ENCODE measurements at regions not wholly inside any gene's neighbourhood (a gene's known extent, or its start where the extent isn't known, plus 50 kb on each side); places are given as distances from the start of the nearest gene placed in this dataset.

GRCh38 chr2:12107939-12108338 lies 361.5 kb downstream of the LPIN1 start:
- Mint-ChIP-seq H3K27ac (peak overlapping the region in 4 of 9 donors; percentile 58 to 88 (median 80)), H3K4me1 (peaks cover 13 to 62% (median 49%) of the 10 kb centered on the region in 7 donors), H3K36me3 (peaks cover 0 to 1% (median 0%) of the 10 kb centered on the region in 5 donors), H3K4me3 (no peak overlapping the region), H3K9me3 (peaks cover 0 to 5% (median 0%) of the 10 kb centered on the region in 11 donors), H3K27me3 (peaks cover 0 to 3% (median 0%) of the 10 kb centered on the region in 5 donors)
- Histone ChIP-seq H3K27me3 (ENCODE audit: control insufficient read depth in 2 of 2, insufficient read depth in 2 of 2, low read length in 2 of 2) (no peaks in the 10 kb centered on the region), H3K4me1 (ENCODE audit: control insufficient read depth in 2 of 2, insufficient read depth in 2 of 2, low read length in 2 of 2) (peaks cover 5 to 31% of the 10 kb centered on the region in 2 donors), H3K9me3 (ENCODE audit: control insufficient read depth in 2 of 3, low read length in 3 of 3) (no peaks in the 10 kb centered on the region), H3K4me3 (ENCODE audit: low read length) (no peak overlapping the region), H3K27ac (ENCODE audit: low read depth, low read length) (no peak overlapping the region), H3K36me3 (ENCODE audit: control insufficient read depth in 2 of 3, insufficient read depth in 3 of 3, low read length in 3 of 3) (no peaks in the 10 kb centered on the region)
- ATAC-seq, result no peak
- DNase-seq, result no peak
- ChIA-PET CTCF (interaction anchor here (0.7 kb wide), 1 partner anchor 334 kb away, joined by 3 read pairs; no protein-coding TSS in a partner anchor), POLR2A (interaction anchor here (3.7 kb wide), 1 partner anchor 12 kb away, joined by 11 read pairs; no protein-coding TSS in a partner anchor)
- intact Hi-C loops (cut with micrococcal nuclease), result no loop called here

DNA sequence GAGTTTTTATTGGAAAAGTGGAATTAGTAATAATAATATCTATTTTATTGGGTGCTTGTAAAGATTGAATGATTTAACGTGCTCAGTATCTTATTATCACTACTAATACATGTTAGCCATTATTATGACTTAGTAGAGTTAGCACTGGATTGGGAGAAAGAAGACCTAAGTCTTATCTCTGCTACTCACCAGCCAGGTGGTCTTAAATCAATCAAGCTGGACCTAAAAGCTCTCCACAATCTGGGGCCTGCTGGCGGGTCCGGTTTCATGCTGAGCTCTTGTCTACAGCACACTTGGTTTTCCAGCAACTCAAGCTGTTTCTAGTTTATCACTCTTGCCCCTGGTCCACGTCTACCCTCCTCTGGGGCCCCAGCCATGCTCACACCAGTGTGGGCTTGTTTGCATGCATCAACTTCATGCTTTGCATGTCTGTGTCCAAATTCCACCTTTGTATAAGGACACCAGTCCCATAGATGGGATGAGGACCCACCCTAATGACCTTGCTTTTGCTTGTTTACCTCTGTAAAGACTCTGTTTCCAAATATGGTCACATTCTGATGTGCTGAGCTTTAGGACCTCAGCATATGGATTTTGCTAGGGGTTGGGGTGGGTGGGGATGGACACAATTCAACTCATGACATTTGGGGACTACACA lies 363.1 kb downstream of the LPIN1 start:
- H3K36me3 ChIP-seq (ENCODE audit: control insufficient read depth in 2 of 3, insufficient read depth in 3 of 3, low read length in 3 of 3), result no peaks in the 10 kb centered on the region
- intact Hi-C loops (cut with micrococcal nuclease), result loop anchor here in 1 of 2 donors (1.0 to 5.0 kb wide), 2 partner anchors 18 to 608 kb away; partner anchors contain the start of gene TRIB2
- Mint-ChIP-seq H3K4me3 (peak overlapping the region in 7 of 10 donors; percentile 17 to 76 (median 57)), H3K36me3 (peaks cover 0 to 1% (median 0%) of the 10 kb centered on the region in 5 donors), H3K9me3 (peaks cover 0 to 6% (median 0%) of the 10 kb centered on the region in 11 donors), H3K27me3 (peaks cover 0 to 5% (median 0%) of the 10 kb centered on the region in 5 donors), H3K4me1 (peaks cover 15 to 76% (median 62%) of the 10 kb centered on the region in 7 donors), H3K27ac (peak overlapping the region; percentile 47 to 90 (median 84))
- H3K27ac ChIP-seq (ENCODE audit: low read depth, low read length), result peak overlapping the region; percentile 27
- ChIA-PET CTCF (interaction anchor here (0.6 to 1.3 kb wide), 2 partner anchors 64 to 147 kb away, joined by 4 to 5 read pairs; no protein-coding TSS in a partner anchor), POLR2A (interaction anchor here (0.9 to 1.3 kb wide), 3 partner anchors 18 to 68 kb away, joined by 3 to 4 read pairs (median 4); no protein-coding TSS in a partner anchor)
- peaks cover 5 to 31% of the 10 kb centered on the region in 2 donors for H3K4me1 ChIP-seq (ENCODE audit: control insufficient read depth in 2 of 2, insufficient read depth in 2 of 2, low read length in 2 of 2)
- ATAC-seq, result no peak
- no peak overlapping the region for H3K4me3 ChIP-seq (ENCODE audit: low read length)
- H3K9me3 ChIP-seq (ENCODE audit: control insufficient read depth in 2 of 3, low read length in 3 of 3), result no peaks in the 10 kb centered on the region
- no peak for DNase-seq
- H3K27me3 ChIP-seq (ENCODE audit: control insufficient read depth in 2 of 2, insufficient read depth in 2 of 2, low read length in 2 of 2), result no peaks in the 10 kb centered on the region

DNA sequence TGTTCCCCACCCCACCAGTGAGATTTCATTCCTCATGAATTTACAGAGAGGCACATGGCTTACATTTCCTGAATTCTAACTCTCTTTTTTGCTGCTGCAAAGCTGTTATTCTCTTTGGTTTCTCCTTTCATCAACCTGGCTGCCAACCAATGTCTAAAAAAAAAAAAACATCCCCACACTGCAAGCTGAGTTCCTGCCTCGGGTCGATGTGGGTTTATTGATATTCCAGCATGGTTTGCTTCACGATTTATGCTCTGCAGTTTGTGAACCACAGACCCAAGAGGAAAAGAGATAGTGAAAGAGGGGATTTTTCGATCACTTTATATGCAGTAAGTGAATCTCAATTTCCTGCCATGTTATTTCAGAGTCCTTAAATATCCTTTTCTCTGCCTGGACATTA lies 363.6 kb downstream of the LPIN1 start:
- CTCF ChIA-PET, result interaction anchor here (0.6 to 1.3 kb wide), 2 partner anchors 65 to 147 kb away, joined by 4 to 5 read pairs; no protein-coding TSS in a partner anchor
- peak; percentile 84 for ATAC-seq
- intact Hi-C loops (cut with micrococcal nuclease), result loop anchor here in 1 of 2 donors (1.0 to 5.0 kb wide), 2 partner anchors 17 to 607 kb away; partner anchors contain the start of gene TRIB2
- peak overlapping the region; percentile 39 to 76 (median 66) for H3K4me3 Mint-ChIP-seq
- H3K27ac Mint-ChIP-seq, result peak overlapping the region; percentile 35 to 90 (median 84)
- peaks cover 16 to 76% (median 66%) of the 10 kb centered on the region in 7 donors for H3K4me1 Mint-ChIP-seq
- peak in 7 of 9 donors; percentile 28 to 76 (median 64) for DNase-seq
- POLR2A ChIA-PET, result interaction anchor here (0.6 to 1.3 kb wide), 4 partner anchors 18 to 733 kb away, joined by 3 to 4 read pairs (median 4); no protein-coding TSS in a partner anchor
- peaks cover 0 to 1% (median 0%) of the 10 kb centered on the region in 5 donors for H3K36me3 Mint-ChIP-seq
- Histone ChIP-seq H3K27me3 (ENCODE audit: control insufficient read depth in 2 of 2, insufficient read depth in 2 of 2, low read length in 2 of 2) (no peaks in the 10 kb centered on the region), H3K4me3 (ENCODE audit: low read length) (peak overlapping the region; percentile 16), H3K9me3 (ENCODE audit: control insufficient read depth in 2 of 3, low read length in 3 of 3) (no peaks in the 10 kb centered on the region), H3K27ac (ENCODE audit: low read depth, low read length) (peak overlapping the region; percentile 27), H3K36me3 (ENCODE audit: control insufficient read depth in 2 of 3, insufficient read depth in 3 of 3, low read length in 3 of 3) (no peaks in the 10 kb centered on the region), H3K4me1 (ENCODE audit: control insufficient read depth in 2 of 2, insufficient read depth in 2 of 2, low read length in 2 of 2) (peaks cover 5 to 31% of the 10 kb centered on the region in 2 donors)
- peaks cover 0 to 5% (median 0%) of the 10 kb centered on the region in 5 donors for H3K27me3 Mint-ChIP-seq
- H3K9me3 Mint-ChIP-seq, result peaks cover 0 to 6% (median 0%) of the 10 kb centered on the region in 11 donors

GRCh38 chr2:12110481-12110880 lies 364.0 kb downstream of the LPIN1 start:
- Mint-ChIP-seq H3K4me1 (peaks cover 16 to 74% (median 68%) of the 10 kb centered on the region in 7 donors), H3K27ac (peak overlapping the region; percentile 35 to 90 (median 84)), H3K36me3 (peaks cover 0 to 1% (median 0%) of the 10 kb centered on the region in 5 donors), H3K27me3 (peaks cover 0 to 5% (median 0%) of the 10 kb centered on the region in 5 donors), H3K4me3 (peak overlapping the region; percentile 39 to 76 (median 66)), H3K9me3 (peaks cover 0 to 6% (median 0%) of the 10 kb centered on the region in 11 donors)
- no peaks in the 10 kb centered on the region for H3K9me3 ChIP-seq (ENCODE audit: control insufficient read depth in 2 of 3, low read length in 3 of 3)
- intact Hi-C loops (cut with micrococcal nuclease), result loop anchor here in 1 of 2 donors (1.0 to 5.0 kb wide), 2 partner anchors 17 to 607 kb away; partner anchors contain the start of gene TRIB2
- H3K27ac ChIP-seq (ENCODE audit: low read depth, low read length), result peak overlapping the region; percentile 27
- DNase-seq (no peak), ATAC-seq (peak; percentile 10)
- H3K27me3 ChIP-seq (ENCODE audit: control insufficient read depth in 2 of 2, insufficient read depth in 2 of 2, low read length in 2 of 2), result no peaks in the 10 kb centered on the region
- no peaks in the 10 kb centered on the region for H3K36me3 ChIP-seq (ENCODE audit: control insufficient read depth in 2 of 3, insufficient read depth in 3 of 3, low read length in 3 of 3)
- peak overlapping the region; percentile 16 for H3K4me3 ChIP-seq (ENCODE audit: low read length)
- POLR2A ChIA-PET, result interaction anchor here (0.6 to 1.3 kb wide), 5 partner anchors 14 to 733 kb away, joined by 3 to 5 read pairs (median 4); no protein-coding TSS in a partner anchor
- CTCF ChIA-PET, result interaction anchor here (0.7 kb wide), 1 partner anchor 759 kb away, joined by 3 read pairs; no protein-coding TSS in a partner anchor
- peaks cover 5 to 31% of the 10 kb centered on the region in 2 donors for H3K4me1 ChIP-seq (ENCODE audit: control insufficient read depth in 2 of 2, insufficient read depth in 2 of 2, low read length in 2 of 2)

GRCh38 chr2:12113412-12113811 lies 367.0 kb downstream of the LPIN1 start:
- Histone ChIP-seq H3K36me3 (ENCODE audit: control insufficient read depth in 2 of 3, insufficient read depth in 3 of 3, low read length in 3 of 3) (no peaks in the 10 kb centered on the region), H3K4me3 (ENCODE audit: low read length) (no peak overlapping the region), H3K9me3 (ENCODE audit: control insufficient read depth in 2 of 3, low read length in 3 of 3) (no peaks in the 10 kb centered on the region), H3K27me3 (ENCODE audit: control insufficient read depth in 2 of 2, insufficient read depth in 2 of 2, low read length in 2 of 2) (no peaks in the 10 kb centered on the region), H3K27ac (ENCODE audit: low read depth, low read length) (no peak overlapping the region), H3K4me1 (ENCODE audit: control insufficient read depth in 2 of 2, insufficient read depth in 2 of 2, low read length in 2 of 2) (peaks cover 5 to 23% of the 10 kb centered on the region in 2 donors)
- intact Hi-C loops (cut with micrococcal nuclease), result loop anchor here in 1 of 2 donors (5.0 kb wide), 1 partner anchor 604 kb away; the partner anchor contains the start of gene TRIB2
- Mint-ChIP-seq H3K27ac (peak overlapping the region in 2 of 9 donors; percentile 9 to 54), H3K9me3 (peaks cover 0 to 6% (median 0%) of the 10 kb centered on the region in 11 donors), H3K27me3 (peaks cover 0 to 5% (median 0%) of the 10 kb centered on the region in 5 donors), H3K36me3 (peaks cover 0 to 1% (median 0%) of the 10 kb centered on the region in 5 donors), H3K4me3 (no peak overlapping the region), H3K4me1 (peaks cover 15 to 60% (median 52%) of the 10 kb centered on the region in 7 donors)
- no peak for DNase-seq
- ChIA-PET POLR2A (interaction anchor here (0.5 to 1.2 kb wide), 2 partner anchors 108 to 147 kb away, joined by 3 to 4 read pairs; no protein-coding TSS in a partner anchor), CTCF (no interaction called here)
- no peak for ATAC-seq

- POLR2A ChIA-PET, result interaction anchor here (0.7 to 1.4 kb wide), 4 partner anchors 8 to 433 kb away, joined by 3 to 7 read pairs (median 4); no protein-coding TSS in a partner anchor
- peaks cover 0 to 6% (median 0%) of the 10 kb centered on the region in 11 donors for H3K9me3 Mint-ChIP-seq
- peaks cover 0 to 5% (median 0%) of the 10 kb centered on the region in 5 donors for H3K27me3 Mint-ChIP-seq
- ATAC-seq (no peak), DNase-seq (no peak)
- intact Hi-C loops (cut with micrococcal nuclease), result loop anchor here in 1 of 2 donors (5.0 kb wide), 1 partner anchor 602 kb away; the partner anchor contains the start of gene TRIB2
- no peaks in the 10 kb centered on the region for H3K27me3 ChIP-seq (ENCODE audit: control insufficient read depth in 2 of 2, insufficient read depth in 2 of 2, low read length in 2 of 2)
- H3K9me3 ChIP-seq (ENCODE audit: control insufficient read depth in 2 of 3, low read length in 3 of 3), result no peaks in the 10 kb centered on the region
- H3K4me3 ChIP-seq (ENCODE audit: low read length), result no peak overlapping the region
- H3K36me3 Mint-ChIP-seq, result peaks cover 0 to 1% (median 0%) of the 10 kb centered on the region in 5 donors
- H3K27ac Mint-ChIP-seq, result peak overlapping the region in 1 of 9 donors; percentile 31
- H3K4me1 Mint-ChIP-seq, result peaks cover 12 to 49% (median 41%) of the 10 kb centered on the region in 7 donors
- CTCF ChIA-PET, result no interaction called here
- H3K36me3 ChIP-seq (ENCODE audit: control insufficient read depth in 2 of 3, insufficient read depth in 3 of 3, low read length in 3 of 3), result no peaks in the 10 kb centered on the region
- H3K4me3 Mint-ChIP-seq, result no peak overlapping the region
- H3K27ac ChIP-seq (ENCODE audit: low read depth, low read length), result no peak overlapping the region
- H3K4me1 ChIP-seq (ENCODE audit: control insufficient read depth in 2 of 2, insufficient read depth in 2 of 2, low read length in 2 of 2), result peaks cover 5 to 17% of the 10 kb centered on the region in 2 donors
Observed at GRCh38 chr2:12114816-12115215, 368.4 kb downstream of the LPIN1 start.

Measured in naive thymus-derived CD4-positive, alpha-beta T cell (primary cell).